Natural killer cell (primary cell): ENCODE measurements at regions not wholly inside any gene's neighbourhood (a gene's known extent, or its start where the extent isn't known, plus 50 kb on each side); places are given as distances from the start of the nearest gene placed in this dataset.

Experiments
- ATAC-seq, 3 donors: fragments of 150-1000 bp in 2 of 3; fragments of 200-7000 bp in 1 of 3; cut with Tn5 transposase; 1 replicate in 1 of 3; 2 replicates in 2 of 3; pipeline ENCODE4 v1.10.0; 2021; ENCODE audit warnings: mild to moderate bottlenecking in 2 of 3, moderate library complexity in 2 of 3
- DNase-seq, 2 donors: peaks; one replicate each; pipeline versions ENCODE4 v3.0.0 to v3.0.0-alpha.2; 2013 to 2021; ENCODE audit warnings: mixed read lengths in 1 of 2
- H3K27ac ChIP-seq: one replicate; pipeline ENCODE4 v1.5.1; 2013; ENCODE audit warnings: mild to moderate bottlenecking, low read length
- H3K27me3 ChIP-seq: one replicate; pipeline ENCODE4 v1.6.1; 2013; ENCODE audit warnings: low read length; ENCODE audit not compliant: control insufficient read depth, insufficient read depth
- H3K36me3 ChIP-seq: one replicate; pipeline ENCODE4 v1.6.1; 2013; ENCODE audit warnings: low read length; ENCODE audit not compliant: control insufficient read depth, insufficient read depth
- H3K4me1 ChIP-seq: one replicate; pipeline ENCODE4 v1.6.1; 2013; ENCODE audit warnings: low read length; ENCODE audit not compliant: control insufficient read depth, insufficient read depth
- H3K4me3 ChIP-seq: one replicate; pipeline ENCODE4 v1.5.1; 2013; ENCODE audit warnings: low read length
- H3K9me3 ChIP-seq: one replicate; pipeline ENCODE4 v1.6.1; 2013; ENCODE audit warnings: low read length; ENCODE audit not compliant: control insufficient read depth, insufficient read depth
- H3K27ac Mint-ChIP-seq, 2 donors: one replicate each; pipeline ENCODE4 v1.8.0; 2022; ENCODE audit warnings: mild to moderate bottlenecking in 2 of 2, mixed read lengths in 2 of 2, moderate library complexity in 1 of 2
- H3K27me3 Mint-ChIP-seq, 2 donors: one replicate each; pipeline ENCODE4 v1.8.0; 2022; ENCODE audit warnings: low read depth in 2 of 2, mixed read lengths in 2 of 2
- H3K36me3 Mint-ChIP-seq: one replicate; pipeline ENCODE4 v1.8.0; 2022; ENCODE audit warnings: mixed read lengths
- H3K4me1 Mint-ChIP-seq, 2 donors: one replicate each; pipeline ENCODE4 v1.8.0; 2022; ENCODE audit warnings: mixed read lengths in 2 of 2
- H3K4me3 Mint-ChIP-seq: one replicate; pipeline ENCODE4 v1.8.0; 2022; ENCODE audit warnings: mild to moderate bottlenecking, moderate library complexity, mixed read lengths
- H3K9me3 Mint-ChIP-seq, 2 donors: one replicate each; pipeline ENCODE4 v1.8.0; 2022; ENCODE audit warnings: mixed read lengths in 2 of 2
- WGBS: methylation state at CpG from one replicate; pipeline ENCODE4 v1.1.7; 2013; ENCODE audit warnings: missing lambda C conversion rate; ENCODE audit not compliant: insufficient coverage; 5-methylcytosine and 5-hydroxymethylcytosine counted together
- intact Hi-C: fragments of 100-400 bp; cut with micrococcal nuclease; formaldehyde crosslinking; loops from one replicate; pipeline ENCODE4 v1.14.2; 2022
- TF ChIP-seq, protein P1 (sequence below): fragments of 200-600 bp; IDR thresholded peaks from one replicate; pipeline ENCODE4 v1.8.0; 2022; ENCODE audit warnings: antibody characterized with exemption

DNA sequence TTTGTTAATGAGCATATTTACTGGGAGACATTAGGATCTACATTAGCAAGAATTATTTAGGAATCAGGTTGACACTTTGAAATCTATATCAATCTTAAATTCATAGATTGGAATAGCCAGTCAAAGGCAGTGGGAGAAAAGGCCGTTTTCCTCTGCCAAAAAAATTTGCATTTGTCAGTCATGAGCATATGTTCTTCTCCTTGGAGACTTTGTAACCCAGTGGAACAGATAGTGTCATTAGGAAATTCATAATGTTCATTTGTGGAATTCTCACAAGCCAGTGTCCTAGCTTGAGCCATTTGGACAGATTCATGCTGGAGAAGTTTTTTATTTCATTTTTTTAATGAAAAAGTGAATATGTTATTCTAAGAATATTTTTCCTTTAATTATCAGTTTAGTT lies 260.1 kb downstream of the OXSM start:
- H3K4me1 ChIP-seq, result no peaks in the 10 kb centered on the region
- no peaks in the 10 kb centered on the region for H3K36me3 ChIP-seq
- H3K4me3 Mint-ChIP-seq, result no peak overlapping the region
- H3K27ac ChIP-seq, result no peak overlapping the region
- ATAC-seq (no peak), DNase-seq (no peak)
- H3K4me3 ChIP-seq, result no peak overlapping the region
- no peaks in the 10 kb centered on the region for H3K4me1 Mint-ChIP-seq
- intact Hi-C loops, result no loop called here
- TF ChIP-seq, protein P1, sequence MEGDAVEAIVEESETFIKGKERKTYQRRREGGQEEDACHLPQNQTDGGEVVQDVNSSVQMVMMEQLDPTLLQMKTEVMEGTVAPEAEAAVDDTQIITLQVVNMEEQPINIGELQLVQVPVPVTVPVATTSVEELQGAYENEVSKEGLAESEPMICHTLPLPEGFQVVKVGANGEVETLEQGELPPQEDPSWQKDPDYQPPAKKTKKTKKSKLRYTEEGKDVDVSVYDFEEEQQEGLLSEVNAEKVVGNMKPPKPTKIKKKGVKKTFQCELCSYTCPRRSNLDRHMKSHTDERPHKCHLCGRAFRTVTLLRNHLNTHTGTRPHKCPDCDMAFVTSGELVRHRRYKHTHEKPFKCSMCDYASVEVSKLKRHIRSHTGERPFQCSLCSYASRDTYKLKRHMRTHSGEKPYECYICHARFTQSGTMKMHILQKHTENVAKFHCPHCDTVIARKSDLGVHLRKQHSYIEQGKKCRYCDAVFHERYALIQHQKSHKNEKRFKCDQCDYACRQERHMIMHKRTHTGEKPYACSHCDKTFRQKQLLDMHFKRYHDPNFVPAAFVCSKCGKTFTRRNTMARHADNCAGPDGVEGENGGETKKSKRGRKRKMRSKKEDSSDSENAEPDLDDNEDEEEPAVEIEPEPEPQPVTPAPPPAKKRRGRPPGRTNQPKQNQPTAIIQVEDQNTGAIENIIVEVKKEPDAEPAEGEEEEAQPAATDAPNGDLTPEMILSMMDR, result no peak
- H3K9me3 ChIP-seq, result no peaks in the 10 kb centered on the region
- no peaks in the 10 kb centered on the region for H3K27me3 Mint-ChIP-seq
- no peaks in the 10 kb centered on the region for H3K27me3 ChIP-seq
- H3K9me3 Mint-ChIP-seq, result peaks cover 5 to 9% of the 10 kb centered on the region in 2 donors
- 63% methylated on average over 1 of the region's 1 CpG for WGBS
- H3K27ac Mint-ChIP-seq, result no peak overlapping the region
- no peaks in the 10 kb centered on the region for H3K36me3 Mint-ChIP-seq

DNA sequence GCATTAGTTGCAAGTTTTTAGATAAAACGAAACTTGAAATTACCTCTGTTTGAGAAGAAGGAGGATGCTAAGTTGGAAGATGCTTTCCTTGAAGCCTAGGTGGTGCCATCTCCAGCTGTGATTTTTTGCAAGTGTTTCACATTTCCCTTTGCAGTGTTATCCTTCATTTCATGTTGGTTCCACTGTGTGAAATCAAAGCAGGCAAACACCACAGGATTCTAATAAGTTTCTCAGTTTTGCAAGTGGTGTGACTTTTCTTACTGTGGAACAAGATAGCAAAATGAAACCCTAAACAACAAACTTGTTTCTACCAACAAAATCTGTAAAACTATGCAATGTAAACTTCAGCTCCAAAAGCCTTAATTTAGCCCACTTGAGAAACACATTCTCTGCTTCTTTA lies 260.9 kb downstream of the OXSM start:
- H3K4me3 ChIP-seq, result no peak overlapping the region
- no peaks in the 10 kb centered on the region for H3K36me3 ChIP-seq
- H3K27me3 ChIP-seq, result no peaks in the 10 kb centered on the region
- H3K27ac Mint-ChIP-seq, result no peak overlapping the region
- TF ChIP-seq, protein P1, result no peak
- H3K9me3 Mint-ChIP-seq, result peaks cover 5 to 9% of the 10 kb centered on the region in 2 donors
- intact Hi-C loops, result no loop called here
- no peaks in the 10 kb centered on the region for H3K4me1 ChIP-seq
- H3K27me3 Mint-ChIP-seq, result no peaks in the 10 kb centered on the region
- no peaks in the 10 kb centered on the region for H3K4me1 Mint-ChIP-seq
- H3K36me3 Mint-ChIP-seq, result no peaks in the 10 kb centered on the region
- H3K4me3 Mint-ChIP-seq, result no peak overlapping the region
- 71% methylated on average over 1 of the region's 1 CpG for WGBS
- H3K27ac ChIP-seq, result no peak overlapping the region
- DNase-seq (no peak), ATAC-seq (no peak)
- H3K9me3 ChIP-seq, result no peaks in the 10 kb centered on the region

DNA sequence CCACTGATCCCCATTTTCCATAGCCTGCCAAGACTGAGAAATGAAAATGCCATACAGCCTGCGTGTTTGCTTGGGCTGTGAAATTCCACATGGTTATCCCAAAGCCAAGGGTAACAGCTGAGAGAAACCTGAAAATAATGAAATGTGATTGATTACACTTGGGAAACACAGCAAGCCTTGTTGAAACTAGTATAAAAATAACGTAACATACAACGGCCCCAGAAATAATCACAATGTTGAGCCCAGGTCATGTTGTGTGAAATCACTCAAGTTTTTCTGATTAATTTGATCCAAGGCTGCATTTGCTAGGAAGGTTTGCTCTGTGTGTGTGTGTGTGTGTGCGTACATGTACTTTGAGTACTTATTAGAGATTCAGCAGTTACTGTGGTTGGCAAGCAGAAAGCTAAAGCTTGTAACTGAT lies 269.0 kb downstream of the OXSM start:
- no peaks in the 10 kb centered on the region for H3K36me3 ChIP-seq
- intact Hi-C loops, result no loop called here
- 92% methylated on average over 4 of the region's 4 CpGs for WGBS
- H3K4me3 ChIP-seq, result no peak overlapping the region
- TF ChIP-seq, protein P1, result no peak
- no peaks in the 10 kb centered on the region for H3K4me1 ChIP-seq
- Mint-ChIP-seq H3K36me3 (no peaks in the 10 kb centered on the region), H3K27me3 (no peaks in the 10 kb centered on the region), H3K9me3 (peaks cover 6 to 11% of the 10 kb centered on the region in 2 donors), H3K27ac (no peak overlapping the region), H3K4me3 (no peak overlapping the region), H3K4me1 (no peaks in the 10 kb centered on the region)
- no peaks in the 10 kb centered on the region for H3K27me3 ChIP-seq
- H3K27ac ChIP-seq, result no peak overlapping the region
- DNase-seq, result no peak
- H3K9me3 ChIP-seq, result no peaks in the 10 kb centered on the region
- no peak for ATAC-seq

DNA sequence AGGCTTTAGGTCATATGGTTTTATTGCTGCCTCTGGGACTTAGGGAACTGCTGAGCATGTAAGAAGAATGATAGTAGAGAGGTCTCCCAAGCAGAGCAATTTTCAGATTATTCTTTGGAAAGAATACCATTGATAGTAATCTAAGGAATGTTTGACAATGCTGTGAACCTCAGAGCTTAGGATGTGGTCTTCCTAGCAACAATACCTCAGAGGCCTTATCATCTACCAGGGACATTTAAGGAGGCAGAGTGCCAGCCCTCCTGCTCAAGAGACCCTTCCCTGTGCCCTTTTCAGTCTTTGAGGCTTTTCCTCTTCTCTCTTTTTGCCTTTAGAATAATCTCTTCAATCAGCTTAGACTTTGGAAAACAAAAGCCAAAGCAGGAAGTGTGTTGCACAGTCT lies 272.1 kb downstream of the OXSM start:
- TF ChIP-seq, protein P1, result no peak
- intact Hi-C loops, result no loop called here
- H3K36me3 Mint-ChIP-seq, result no peaks in the 10 kb centered on the region
- H3K27me3 Mint-ChIP-seq, result no peaks in the 10 kb centered on the region
- ATAC-seq (no peak), DNase-seq (no peak)
- H3K9me3 ChIP-seq, result no peaks in the 10 kb centered on the region
- no peak overlapping the region for H3K27ac ChIP-seq
- H3K27ac Mint-ChIP-seq, result no peak overlapping the region
- H3K4me3 ChIP-seq, result no peak overlapping the region
- no peaks in the 10 kb centered on the region for H3K27me3 ChIP-seq
- peaks cover 2 to 6% of the 10 kb centered on the region in 2 donors for H3K9me3 Mint-ChIP-seq
- H3K4me3 Mint-ChIP-seq, result no peak overlapping the region
- no peaks in the 10 kb centered on the region for H3K36me3 ChIP-seq
- no peaks in the 10 kb centered on the region for H3K4me1 Mint-ChIP-seq
- H3K4me1 ChIP-seq, result no peaks in the 10 kb centered on the region
